CD4-positive, CD25-positive, alpha-beta regulatory T cell (primary cell): ENCODE measurements at regions not wholly inside any gene's neighbourhood (a gene's known extent, or its start where the extent isn't known, plus 50 kb on each side); places are given as distances from the start of the nearest gene placed in this dataset.
A peak's percentile ranks its signal among the peaks of the same experiment; 100 is the strongest.

Source experiments
- ATAC-seq, 2 donors: fragments of 150-1000 bp; cut with Tn5 transposase; one replicate each; pipeline ENCODE4 v1.10.0; 2021; ENCODE audit warnings: low read depth in 2 of 2, moderate number of reproducible peaks in 2 of 2, moderate library complexity in 1 of 2
- DNase-seq, 3 donors: peaks; one replicate each; pipeline versions ENCODE4 v3.0.0 to v3.0.0-alpha.2; 2012 to 2022; ENCODE audit warnings: mixed read lengths in 1 of 3
- H3K27ac ChIP-seq: one replicate; pipeline ENCODE4 v1.7.0; 2013; ENCODE audit warnings: mild to moderate bottlenecking, low read length; ENCODE audit not compliant: insufficient read depth, poor library complexity, severe bottlenecking
- H3K27me3 ChIP-seq: one replicate; pipeline ENCODE4 v1.7.0; 2013; ENCODE audit warnings: low read length; ENCODE audit not compliant: control insufficient read depth, insufficient read depth
- H3K36me3 ChIP-seq: one replicate; pipeline ENCODE4 v1.7.0; 2013; ENCODE audit warnings: mild to moderate bottlenecking, low read length, moderate library complexity; ENCODE audit not compliant: control insufficient read depth, insufficient read depth
- H3K4me1 ChIP-seq: 2 replicates; pipeline ENCODE4 v1.7.0; 2013; ENCODE audit warnings: mild to moderate bottlenecking, low read length; ENCODE audit not compliant: insufficient read depth, control insufficient read depth, poor library complexity, severe bottlenecking
- H3K4me3 ChIP-seq: one replicate; pipeline ENCODE4 v1.7.0; 2013; ENCODE audit warnings: low read depth, mild to moderate bottlenecking, low read length, moderate library complexity
- H3K9me3 ChIP-seq, 2 experiments: 1 replicate in 1 of 2; 2 replicates in 1 of 2; pipeline ENCODE4 v1.7.0; 2013; ENCODE audit warnings: low read length in 2 of 2, mild to moderate bottlenecking in 1 of 2, moderate library complexity in 1 of 2; ENCODE audit not compliant: control insufficient read depth in 2 of 2
- H3K27ac Mint-ChIP-seq, 3 donors: one replicate each; pipeline ENCODE4 v1.8.0; 2020 to 2022; ENCODE audit warnings: mild to moderate bottlenecking in 3 of 3, mixed read lengths in 3 of 3, moderate library complexity in 2 of 3
- H3K27me3 Mint-ChIP-seq: one replicate; pipeline ENCODE4 v1.8.0; 2022; ENCODE audit warnings: mild to moderate bottlenecking, mixed read lengths
- H3K36me3 Mint-ChIP-seq: one replicate; pipeline ENCODE4 v1.8.0; 2020; ENCODE audit warnings: mixed read lengths
- H3K4me1 Mint-ChIP-seq, 4 donors: one replicate each; pipeline ENCODE4 v1.8.0; 2020 to 2022; ENCODE audit warnings: mixed read lengths in 4 of 4, mild to moderate bottlenecking in 1 of 4
- H3K4me3 Mint-ChIP-seq, 4 donors: one replicate each; pipeline ENCODE4 v1.8.0; 2020 to 2022; ENCODE audit warnings: mild to moderate bottlenecking in 4 of 4, mixed read lengths in 4 of 4, moderate library complexity in 3 of 4
- H3K9me3 Mint-ChIP-seq, 7 donors: one replicate each; pipeline ENCODE4 v1.8.0; 2020 to 2022; ENCODE audit warnings: mixed read lengths in 7 of 7, mild to moderate bottlenecking in 3 of 7, moderate library complexity in 2 of 7

GRCh38 chr1:221066351-221067001 lies 187.2 kb downstream of the HLX start:
- Mint-ChIP-seq H3K36me3 (no peaks in the 10 kb centered on the region), H3K4me3 (no peak overlapping the region), H3K27ac (no peak overlapping the region), H3K27me3 (no peaks in the 10 kb centered on the region), H3K9me3 (peaks cover 0 to 5% (median 0%) of the 10 kb centered on the region in 7 donors), H3K4me1 (no peaks in the 10 kb centered on the region)
- no peaks in the 10 kb centered on the region for H3K36me3 ChIP-seq
- no peaks in the 10 kb centered on the region for H3K27me3 ChIP-seq
- no peak overlapping the region for H3K27ac ChIP-seq
- no peak for DNase-seq
- H3K4me3 ChIP-seq: no peak overlapping the region
- H3K9me3 ChIP-seq: no peaks in the 10 kb centered on the region
- no peak for ATAC-seq
- no peaks in the 10 kb centered on the region for H3K4me1 ChIP-seq

GRCh38 chr1:221067721-221068120 lies 188.5 kb downstream of the HLX start:
- Histone ChIP-seq H3K27me3 (no peaks in the 10 kb centered on the region), H3K9me3 (no peaks in the 10 kb centered on the region), H3K27ac (no peak overlapping the region), H3K36me3 (no peaks in the 10 kb centered on the region), H3K4me1 (no peaks in the 10 kb centered on the region), H3K4me3 (no peak overlapping the region)
- Mint-ChIP-seq H3K36me3 (no peaks in the 10 kb centered on the region), H3K9me3 (peaks cover 0 to 5% (median 0%) of the 10 kb centered on the region in 7 donors), H3K4me1 (no peaks in the 10 kb centered on the region), H3K27ac (no peak overlapping the region), H3K27me3 (no peaks in the 10 kb centered on the region), H3K4me3 (no peak overlapping the region)
- DNase-seq (no peak), ATAC-seq (no peak)

- Mint-ChIP-seq H3K27me3 (no peaks in the 10 kb centered on the region), H3K27ac (no peak overlapping the region), H3K4me1 (no peaks in the 10 kb centered on the region), H3K36me3 (no peaks in the 10 kb centered on the region), H3K9me3 (no peaks in the 10 kb centered on the region), H3K4me3 (no peak overlapping the region)
- no peak for DNase-seq
- no peaks in the 10 kb centered on the region for H3K9me3 ChIP-seq
- H3K36me3 ChIP-seq: no peaks in the 10 kb centered on the region
- peak; percentile 28 to 49 for ATAC-seq
- no peaks in the 10 kb centered on the region for H3K27me3 ChIP-seq
- no peak overlapping the region for H3K27ac ChIP-seq
- no peak overlapping the region for H3K4me3 ChIP-seq
- H3K4me1 ChIP-seq: no peaks in the 10 kb centered on the region
These were observed 190.1 kb downstream of the HLX start for GRCh38 chr1:221069178-221069903.

GRCh38 chr1:221069986-221070385 lies 190.7 kb downstream of the HLX start:
- DNase-seq (no peak), ATAC-seq (no peak)
- H3K4me1 ChIP-seq: no peaks in the 10 kb centered on the region
- no peak overlapping the region for H3K27ac ChIP-seq
- H3K4me3 Mint-ChIP-seq: no peak overlapping the region
- no peaks in the 10 kb centered on the region for H3K27me3 ChIP-seq
- H3K9me3 Mint-ChIP-seq: no peaks in the 10 kb centered on the region
- H3K4me1 Mint-ChIP-seq: no peaks in the 10 kb centered on the region
- no peaks in the 10 kb centered on the region for H3K27me3 Mint-ChIP-seq
- H3K4me3 ChIP-seq: no peak overlapping the region
- H3K9me3 ChIP-seq: no peaks in the 10 kb centered on the region
- H3K36me3 ChIP-seq: no peaks in the 10 kb centered on the region
- H3K36me3 Mint-ChIP-seq: no peaks in the 10 kb centered on the region
- H3K27ac Mint-ChIP-seq: no peak overlapping the region

GRCh38 chr1:221071777-221072176 lies 192.5 kb downstream of the HLX start:
- no peak overlapping the region for H3K4me3 Mint-ChIP-seq
- Histone ChIP-seq H3K27ac (no peak overlapping the region), H3K36me3 (no peaks in the 10 kb centered on the region), H3K4me3 (no peak overlapping the region), H3K9me3 (no peaks in the 10 kb centered on the region), H3K27me3 (no peaks in the 10 kb centered on the region), H3K4me1 (no peaks in the 10 kb centered on the region)
- H3K9me3 Mint-ChIP-seq: no peaks in the 10 kb centered on the region
- no peak overlapping the region for H3K27ac Mint-ChIP-seq
- DNase-seq (no peak), ATAC-seq (no peak)
- H3K27me3 Mint-ChIP-seq: no peaks in the 10 kb centered on the region
- H3K36me3 Mint-ChIP-seq: no peaks in the 10 kb centered on the region
- no peaks in the 10 kb centered on the region for H3K4me1 Mint-ChIP-seq

GRCh38 chr1:221072214-221072613 lies 193.0 kb downstream of the HLX start:
- no peaks in the 10 kb centered on the region for H3K4me1 Mint-ChIP-seq
- ATAC-seq (no peak), DNase-seq (no peak)
- H3K27ac Mint-ChIP-seq: no peak overlapping the region
- H3K4me3 ChIP-seq: no peak overlapping the region
- H3K9me3 Mint-ChIP-seq: no peaks in the 10 kb centered on the region
- H3K9me3 ChIP-seq: no peaks in the 10 kb centered on the region
- H3K4me1 ChIP-seq: no peaks in the 10 kb centered on the region
- no peak overlapping the region for H3K27ac ChIP-seq
- no peaks in the 10 kb centered on the region for H3K27me3 ChIP-seq
- H3K27me3 Mint-ChIP-seq: no peaks in the 10 kb centered on the region
- no peak overlapping the region for H3K4me3 Mint-ChIP-seq
- no peaks in the 10 kb centered on the region for H3K36me3 ChIP-seq
- no peaks in the 10 kb centered on the region for H3K36me3 Mint-ChIP-seq

GRCh38 chr1:221074332-221074731 lies 195.1 kb downstream of the HLX start:
- DNase-seq (no peak), ATAC-seq (no peak)

GRCh38 chr1:221075911-221076310 lies 196.7 kb downstream of the HLX start:
- Mint-ChIP-seq H3K27ac (no peak overlapping the region), H3K36me3 (no peaks in the 10 kb centered on the region), H3K9me3 (no peaks in the 10 kb centered on the region), H3K4me3 (no peak overlapping the region), H3K27me3 (no peaks in the 10 kb centered on the region), H3K4me1 (no peaks in the 10 kb centered on the region)
- no peaks in the 10 kb centered on the region for H3K36me3 ChIP-seq
- H3K27ac ChIP-seq: no peak overlapping the region
- ATAC-seq (no peak), DNase-seq (no peak)
- no peak overlapping the region for H3K4me3 ChIP-seq
- H3K4me1 ChIP-seq: no peaks in the 10 kb centered on the region
- H3K9me3 ChIP-seq: no peaks in the 10 kb centered on the region
- no peaks in the 10 kb centered on the region for H3K27me3 ChIP-seq

More at GRCh38 chr1:221074332-221074731, 195.1 kb downstream of the HLX start:
- no peak overlapping the region for H3K4me3 Mint-ChIP-seq
- no peaks in the 10 kb centered on the region for H3K4me1 Mint-ChIP-seq
- H3K4me1 ChIP-seq: no peaks in the 10 kb centered on the region
- H3K4me3 ChIP-seq: no peak overlapping the region
- H3K27me3 ChIP-seq: no peaks in the 10 kb centered on the region
- H3K9me3 ChIP-seq: no peaks in the 10 kb centered on the region
- H3K36me3 Mint-ChIP-seq: no peaks in the 10 kb centered on the region
- no peak overlapping the region for H3K27ac Mint-ChIP-seq
- no peak overlapping the region for H3K27ac ChIP-seq
- no peaks in the 10 kb centered on the region for H3K36me3 ChIP-seq
- no peaks in the 10 kb centered on the region for H3K27me3 Mint-ChIP-seq
- no peaks in the 10 kb centered on the region for H3K9me3 Mint-ChIP-seq
